PC-9 (cell line): ENCODE measurements at regions not wholly inside any gene's neighbourhood (a gene's known extent, or its start where the extent isn't known, plus 50 kb on each side); places are given as distances from the start of the nearest gene placed in this dataset.
A peak's percentile ranks its signal among the peaks of the same experiment; 100 is the strongest.

Experiments used
- BruUV-seq: library from RNA; stranded (reverse); fragments of 400-500 nt; replicated peaks from 2 replicates; lab custom pipeline; 2021; lab: Mats Ljungman, UMichigan
- CTCF ChIA-PET: fragments of 300-600 bp; sonication (Branson Sonifier 250); formaldehyde crosslinking; loops from one replicate; lab custom pipeline; 2022; ENCODE audit warnings: antibody characterized with exemption; lab: Charles Lee
- POLR2A ChIA-PET: fragments of 300-600 bp; sonication (Branson Sonifier 250); formaldehyde crosslinking; loops from one replicate; lab custom pipeline; 2022; ENCODE audit warnings: antibody characterized with exemption; ENCODE audit not compliant: unreplicated experiment; lab: Charles Lee
- DNase-seq, 2 experiments: peaks; one replicate each; pipeline versions ENCODE4 v3.0.0 to v3.0.0-alpha.2; 2015 to 2022; ENCODE audit warnings: mixed read lengths in 1 of 2
- H2AFZ ChIP-seq: fragments of 200-600 bp; sonication (generic); 2 replicates; pipeline ENCODE4 v1.8.1; 2017; ENCODE audit warnings: antibody characterized with exemption
- H3F3A ChIP-seq: fragments of 200-600 bp; sonication (generic); 2 replicates; pipeline ENCODE4 v1.8.1; 2017; ENCODE audit warnings: antibody characterized with exemption, mild to moderate bottlenecking, low read depth; ENCODE audit not compliant: insufficient read depth
- H3K27ac ChIP-seq: fragments of 200-600 bp; sonication (generic); 2 replicates; pipeline ENCODE4 v1.6.1; 2016; ENCODE audit warnings: mixed run types
- H3K27me3 ChIP-seq: fragments of 200-600 bp; sonication (generic); 2 replicates; pipeline ENCODE4 v1.6.1; 2016; ENCODE audit warnings: low read depth, mixed run types; ENCODE audit not compliant: insufficient read depth
- H3K36me3 ChIP-seq: fragments of 200-600 bp; sonication (generic); 2 replicates; pipeline ENCODE4 v1.6.1; 2016; ENCODE audit warnings: low read depth, mixed run types
- H3K4me1 ChIP-seq: fragments of 200-600 bp; sonication (generic); replicated peaks from 2 replicates; pipeline ENCODE4 v1.6.1; 2016; ENCODE audit warnings: mixed run types; ENCODE audit not compliant: insufficient read depth
- H3K4me2 ChIP-seq: fragments of 200-600 bp; sonication (generic); 2 replicates; pipeline ENCODE4 v1.6.1; 2017; ENCODE audit warnings: mixed run types
- H3K4me3 ChIP-seq: fragments of 200-600 bp; sonication (generic); 2 replicates; pipeline ENCODE4 v1.6.1; 2016; ENCODE audit warnings: mixed run types
- H3K79me2 ChIP-seq: fragments of 200-600 bp; sonication (generic); 2 replicates; pipeline ENCODE4 v1.6.1; 2017; ENCODE audit warnings: low read depth, mixed run types
- H3K9me2 ChIP-seq: fragments of 200-600 bp; sonication (generic); 2 replicates; pipeline ENCODE4 v1.8.1; 2017; ENCODE audit warnings: mild to moderate bottlenecking; ENCODE audit not compliant: insufficient read depth
- H3K9me3 ChIP-seq: fragments of 200-600 bp; sonication (generic); 2 replicates; pipeline ENCODE4 v1.8.1; 2016; ENCODE audit warnings: low read depth; ENCODE audit not compliant: insufficient read depth
- H4K20me1 ChIP-seq: fragments of 200-600 bp; sonication (generic); 2 replicates; pipeline ENCODE4 v1.8.1; 2017; ENCODE audit not compliant: insufficient read depth
- EZH2 ChIP-seq: fragments of 200-600 bp; sonication (generic); IDR thresholded peaks from 2 replicates; pipeline ENCODE4 v1.8.0; 2017; ENCODE audit warnings: antibody characterized with exemption, low read depth
- intact Hi-C: fragments of 100-400 bp; cut with micrococcal nuclease; formaldehyde crosslinking; loops from one replicate; pipeline ENCODE4 v1.10.0; 2022; ENCODE audit not compliant: unreplicated experiment
- TF ChIP-seq, protein P1 (sequence below): fragments of 200-600 bp; sonication (generic); conservative IDR thresholded peaks from 2 replicates; pipeline ENCODE4 v1.6.1; 2017; ENCODE audit warnings: mixed run types, antibody characterized with exemption, mild to moderate bottlenecking, moderate library complexity

DNA sequence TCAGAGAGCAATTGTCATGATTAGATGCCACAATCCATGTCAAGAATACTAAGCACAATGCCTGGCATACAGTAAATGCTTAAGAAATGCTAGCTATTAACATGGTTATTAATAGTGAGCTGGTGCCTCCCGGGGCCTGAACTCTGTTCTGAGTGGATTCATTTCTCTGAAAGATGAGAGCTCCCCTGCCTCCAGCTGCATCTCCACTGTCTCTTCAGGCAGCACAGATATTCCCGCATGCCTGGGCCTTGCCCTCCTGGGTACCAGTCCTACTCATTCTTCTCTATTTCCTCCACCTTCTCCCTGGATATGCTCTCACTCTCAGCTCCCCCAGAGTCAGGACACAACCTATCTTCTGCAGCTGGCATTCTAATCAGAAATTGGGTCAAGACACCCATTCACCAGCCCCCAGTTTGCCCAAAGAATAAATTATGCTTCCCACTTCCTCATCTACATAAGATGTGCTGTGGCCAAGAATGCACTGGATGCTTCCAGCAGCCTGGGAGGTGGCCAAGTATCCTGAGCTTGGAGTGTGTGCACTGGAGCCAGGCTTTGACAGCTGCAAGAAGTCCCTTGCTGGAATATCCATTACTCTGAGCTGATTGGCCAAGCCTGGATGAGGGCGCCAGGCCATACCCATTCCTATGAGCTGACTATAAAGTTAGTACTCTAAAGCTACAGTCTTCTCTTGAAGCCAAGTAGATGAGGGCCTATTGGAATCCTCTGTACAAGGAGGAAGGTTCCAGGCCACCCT, 669.0 kb downstream of the ACTL7B start:
- intact Hi-C loops, result loop anchor here (10.0 kb wide), 4 partner anchors 132 to 702 kb away; partner anchors contain the start of gene KLF4
- no peak overlapping the region for H2AFZ ChIP-seq
- H3K9me2 ChIP-seq, result no peaks in the 10 kb centered on the region
- H3K4me1 ChIP-seq, result no peaks in the 10 kb centered on the region
- H3K79me2 ChIP-seq, result no peaks in the 10 kb centered on the region
- no peak overlapping the region for H3K4me3 ChIP-seq
- no peaks in the 10 kb centered on the region for H3K27me3 ChIP-seq
- H4K20me1 ChIP-seq, result no peaks in the 10 kb centered on the region
- H3K9me3 ChIP-seq, result no peaks in the 10 kb centered on the region
- CTCF ChIA-PET, result no interaction called here
- no peaks in the 10 kb centered on the region for H3K36me3 ChIP-seq
- no TSS peak for BruUV-seq
- no peak overlapping the region for H3K4me2 ChIP-seq
- H3K27ac ChIP-seq, result no peak overlapping the region
- POLR2A ChIA-PET, result no interaction called here
- no peak for DNase-seq
- H3F3A ChIP-seq, result no peaks in the 10 kb centered on the region
- TF ChIP-seq, protein P1, sequence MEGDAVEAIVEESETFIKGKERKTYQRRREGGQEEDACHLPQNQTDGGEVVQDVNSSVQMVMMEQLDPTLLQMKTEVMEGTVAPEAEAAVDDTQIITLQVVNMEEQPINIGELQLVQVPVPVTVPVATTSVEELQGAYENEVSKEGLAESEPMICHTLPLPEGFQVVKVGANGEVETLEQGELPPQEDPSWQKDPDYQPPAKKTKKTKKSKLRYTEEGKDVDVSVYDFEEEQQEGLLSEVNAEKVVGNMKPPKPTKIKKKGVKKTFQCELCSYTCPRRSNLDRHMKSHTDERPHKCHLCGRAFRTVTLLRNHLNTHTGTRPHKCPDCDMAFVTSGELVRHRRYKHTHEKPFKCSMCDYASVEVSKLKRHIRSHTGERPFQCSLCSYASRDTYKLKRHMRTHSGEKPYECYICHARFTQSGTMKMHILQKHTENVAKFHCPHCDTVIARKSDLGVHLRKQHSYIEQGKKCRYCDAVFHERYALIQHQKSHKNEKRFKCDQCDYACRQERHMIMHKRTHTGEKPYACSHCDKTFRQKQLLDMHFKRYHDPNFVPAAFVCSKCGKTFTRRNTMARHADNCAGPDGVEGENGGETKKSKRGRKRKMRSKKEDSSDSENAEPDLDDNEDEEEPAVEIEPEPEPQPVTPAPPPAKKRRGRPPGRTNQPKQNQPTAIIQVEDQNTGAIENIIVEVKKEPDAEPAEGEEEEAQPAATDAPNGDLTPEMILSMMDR, result no peak
- TF ChIP-seq EZH2, result no peak

DNA sequence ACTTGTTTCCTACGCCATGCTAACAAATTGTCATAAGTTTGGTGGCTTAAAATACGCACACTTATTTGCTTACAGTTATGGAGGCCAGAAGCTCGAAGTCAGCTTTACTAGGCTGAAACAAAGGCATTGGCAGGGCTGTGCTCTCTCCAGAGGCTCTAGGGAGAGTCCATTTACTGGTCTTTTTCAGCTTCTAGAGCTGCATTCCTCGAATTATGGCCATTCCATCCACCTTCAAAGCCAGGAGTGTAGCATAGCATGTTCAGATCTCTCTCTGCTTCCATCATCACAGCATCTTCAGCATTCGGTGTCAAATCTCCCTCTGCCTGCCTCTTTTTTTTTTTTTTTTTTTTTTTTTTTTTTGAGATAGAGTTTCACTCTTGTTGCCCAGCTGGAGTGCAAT, 670.2 kb downstream of the ACTL7B start:
- Histone ChIP-seq H3K4me2 (no peak overlapping the region), H3K36me3 (no peaks in the 10 kb centered on the region), H3K4me3 (no peak overlapping the region), H3K27me3 (no peaks in the 10 kb centered on the region), H3K27ac (no peak overlapping the region), H3K4me1 (no peaks in the 10 kb centered on the region), H4K20me1 (no peaks in the 10 kb centered on the region), H3K9me3 (no peaks in the 10 kb centered on the region), H3K79me2 (no peaks in the 10 kb centered on the region), H2AFZ (no peak overlapping the region), H3F3A (no peaks in the 10 kb centered on the region), H3K9me2 (no peaks in the 10 kb centered on the region)
- CTCF ChIA-PET, result interaction anchor here (0.6 to 0.7 kb wide), 2 partner anchors 187 to 1263 kb away, joined by 3 to 15 read pairs; no protein-coding TSS in a partner anchor
- BruUV-seq, result no TSS peak
- POLR2A ChIA-PET, result no interaction called here
- no peak for DNase-seq
- intact Hi-C loops, result loop anchor here (1.0 to 10.0 kb wide), 5 partner anchors 85 to 701 kb away; partner anchors contain the start of gene KLF4
- TF ChIP-seq, protein P1, result no peak
- TF ChIP-seq EZH2, result no peak

DNA sequence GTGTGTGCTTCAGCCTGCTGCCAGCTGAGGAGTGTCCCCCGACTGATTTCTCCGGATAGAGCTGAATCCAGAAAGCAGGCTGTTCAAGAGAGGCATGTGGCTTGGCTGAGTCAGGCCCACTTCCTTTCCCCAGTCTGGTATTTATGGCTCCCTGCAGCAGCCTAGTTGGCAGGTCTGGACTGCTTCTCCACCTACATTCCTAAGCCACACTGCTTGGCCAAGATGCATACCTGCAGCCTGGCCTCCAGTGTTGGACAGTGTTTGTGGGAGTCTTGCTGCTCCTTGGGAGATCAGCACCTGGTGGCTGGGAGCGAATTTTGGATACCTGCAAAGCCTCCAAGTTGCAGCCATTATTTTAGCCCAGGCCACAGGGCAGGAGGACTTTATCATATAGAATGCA, 670.8 kb downstream of the ACTL7B start:
- Histone ChIP-seq H3F3A (no peaks in the 10 kb centered on the region), H3K27ac (no peak overlapping the region), H3K36me3 (no peaks in the 10 kb centered on the region), H3K4me3 (no peak overlapping the region), H4K20me1 (no peaks in the 10 kb centered on the region), H3K9me2 (no peaks in the 10 kb centered on the region), H3K4me1 (no peaks in the 10 kb centered on the region), H2AFZ (no peak overlapping the region), H3K79me2 (no peaks in the 10 kb centered on the region), H3K4me2 (no peak overlapping the region), H3K9me3 (no peaks in the 10 kb centered on the region), H3K27me3 (no peaks in the 10 kb centered on the region)
- CTCF ChIA-PET, result no interaction called here
- POLR2A ChIA-PET, result no interaction called here
- DNase-seq, result peak; percentile 70 to 82
- intact Hi-C loops, result loop anchor here (1.0 to 10.0 kb wide), 5 partner anchors 85 to 700 kb away; partner anchors contain the start of gene KLF4
- no TSS peak for BruUV-seq
- TF ChIP-seq EZH2, result no peak
- TF ChIP-seq, protein P1, result no peak
